ENCODE measurements at regions not wholly inside any gene's neighbourhood (a gene's known extent, or its start where the extent isn't known, plus 50 kb on each side); places are given as distances from the start of the nearest gene placed in this dataset.
A peak's percentile ranks its signal among the peaks of the same experiment; 100 is the strongest.

- DNase-seq: peak; percentile 2
These were observed 262.7 kb upstream of the GADL1 start for GRCh38 chr3:31157047-31157694.

GRCh38 chr3:31157893-31158620, 263.6 kb upstream of the GADL1 start:
- DNase-seq: no peak

- DNase-seq: no peak
These were observed 265.0 kb upstream of the GADL1 start for GRCh38 chr3:31159331-31160039.

- DNase-seq: no peak
These were observed 267.4 kb upstream of the GADL1 start for GRCh38 chr3:31161889-31162288.

- no peak for DNase-seq
These were observed 269.9 kb upstream of the GADL1 start for GRCh38 chr3:31164381-31164780.

- DNase-seq: no peak
These were observed 271.0 kb upstream of the GADL1 start for GRCh38 chr3:31165399-31165860.

GRCh38 chr3:31166249-31166885, 271.9 kb upstream of the GADL1 start:
- no peak for DNase-seq

- no peak for DNase-seq
These were observed 273.2 kb upstream of the GADL1 start for GRCh38 chr3:31167666-31168065.

- DNase-seq: no peak
These were observed 276.6 kb upstream of the GADL1 start for GRCh38 chr3:31170932-31171670.

GRCh38 chr3:31172336-31172735, 277.9 kb upstream of the GADL1 start:
- no peak for DNase-seq

- DNase-seq: no peak
These were observed 278.8 kb upstream of the GADL1 start for GRCh38 chr3:31173118-31173718.

GRCh38 chr3:31174079-31174478, 279.6 kb upstream of the GADL1 start:
- DNase-seq: no peak

GRCh38 chr3:31176045-31176444, 281.6 kb upstream of the GADL1 start:
- DNase-seq: no peak

- DNase-seq: no peak
These were observed 284.0 kb upstream of the GADL1 start for GRCh38 chr3:31178467-31178866.

GRCh38 chr3:31179768-31180167, 285.3 kb upstream of the GADL1 start:
- no peak for DNase-seq

- DNase-seq: no peak
These were observed 285.8 kb upstream of the GADL1 start for GRCh38 chr3:31180274-31180673.

- DNase-seq: no peak
These were observed 287.2 kb upstream of the GADL1 start for GRCh38 chr3:31181661-31182060.

GRCh38 chr3:31182661-31183060, 288.2 kb upstream of the GADL1 start:
- no peak for DNase-seq

GRCh38 chr3:31184261-31185061, 290.0 kb upstream of the GADL1 start:
- no peak for DNase-seq

GRCh38 chr3:31185062-31185357, 290.5 kb upstream of the GADL1 start:
- peak; percentile 25 for DNase-seq

- no peak for DNase-seq
These were observed 291.6 kb upstream of the GADL1 start for GRCh38 chr3:31186041-31186440.

- no peak for DNase-seq
These were observed 292.9 kb upstream of the GADL1 start for GRCh38 chr3:31187380-31187779.
